ENCODE measurements at regions not wholly inside any gene's neighbourhood (a gene's known extent, or its start where the extent isn't known, plus 50 kb on each side); places are given as distances from the start of the nearest gene placed in this dataset.

DNA sequence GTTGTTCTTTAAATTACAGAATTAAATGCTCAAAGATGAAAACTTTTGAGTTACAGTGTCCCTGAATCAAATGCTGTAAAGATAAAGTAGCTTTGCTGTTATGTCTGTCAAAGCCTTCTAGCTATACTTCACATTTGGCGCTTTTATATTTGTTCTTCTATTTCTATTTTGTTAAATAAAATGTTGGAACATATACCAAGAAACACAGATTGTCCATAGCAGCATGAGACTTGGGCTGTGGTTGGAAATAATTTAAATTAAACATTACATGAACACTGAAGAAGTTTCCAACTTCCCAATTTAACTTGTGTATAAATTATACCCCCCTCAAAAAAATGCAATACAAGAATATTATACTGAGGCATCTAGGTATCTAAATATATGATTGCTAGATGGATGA, 249.8 kb downstream of the NR2F1-AS1 start:
- no peak overlapping the region for H3K27ac ChIP-seq
- TF ChIP-seq, protein P1, sequence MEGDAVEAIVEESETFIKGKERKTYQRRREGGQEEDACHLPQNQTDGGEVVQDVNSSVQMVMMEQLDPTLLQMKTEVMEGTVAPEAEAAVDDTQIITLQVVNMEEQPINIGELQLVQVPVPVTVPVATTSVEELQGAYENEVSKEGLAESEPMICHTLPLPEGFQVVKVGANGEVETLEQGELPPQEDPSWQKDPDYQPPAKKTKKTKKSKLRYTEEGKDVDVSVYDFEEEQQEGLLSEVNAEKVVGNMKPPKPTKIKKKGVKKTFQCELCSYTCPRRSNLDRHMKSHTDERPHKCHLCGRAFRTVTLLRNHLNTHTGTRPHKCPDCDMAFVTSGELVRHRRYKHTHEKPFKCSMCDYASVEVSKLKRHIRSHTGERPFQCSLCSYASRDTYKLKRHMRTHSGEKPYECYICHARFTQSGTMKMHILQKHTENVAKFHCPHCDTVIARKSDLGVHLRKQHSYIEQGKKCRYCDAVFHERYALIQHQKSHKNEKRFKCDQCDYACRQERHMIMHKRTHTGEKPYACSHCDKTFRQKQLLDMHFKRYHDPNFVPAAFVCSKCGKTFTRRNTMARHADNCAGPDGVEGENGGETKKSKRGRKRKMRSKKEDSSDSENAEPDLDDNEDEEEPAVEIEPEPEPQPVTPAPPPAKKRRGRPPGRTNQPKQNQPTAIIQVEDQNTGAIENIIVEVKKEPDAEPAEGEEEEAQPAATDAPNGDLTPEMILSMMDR (IDR thresholded peaks at IDR 0.05), result no peak
- no peak for TF ChIP-seq ZFX (IDR thresholded peaks at IDR 0.05; ENCODE audit: borderline replicate concordance)

DNA sequence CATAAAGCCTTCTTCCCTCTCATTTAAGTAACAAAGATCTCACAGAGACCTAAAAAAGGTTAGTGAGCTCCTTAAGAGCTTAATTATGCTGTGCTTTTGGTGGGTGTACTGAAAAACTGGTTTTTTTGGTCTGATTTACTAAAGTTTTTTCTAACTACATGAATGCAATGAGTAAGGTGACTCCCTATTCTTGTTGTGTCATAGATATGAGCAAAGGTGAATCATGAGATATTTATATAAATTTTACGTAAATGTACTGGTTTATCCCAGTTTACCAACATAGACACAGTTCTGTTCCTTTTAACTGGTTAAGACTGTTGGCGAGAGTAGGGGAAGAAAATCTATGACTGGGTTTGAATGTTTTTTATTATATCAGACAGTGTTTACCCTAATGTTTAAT, 250.5 kb downstream of the NR2F1-AS1 start:
- TF ChIP-seq, protein P1 (IDR thresholded peaks at IDR 0.05), result no peak
- TF ChIP-seq ZFX (IDR thresholded peaks at IDR 0.05; ENCODE audit: borderline replicate concordance), result no peak
- no peak overlapping the region for H3K27ac ChIP-seq

DNA sequence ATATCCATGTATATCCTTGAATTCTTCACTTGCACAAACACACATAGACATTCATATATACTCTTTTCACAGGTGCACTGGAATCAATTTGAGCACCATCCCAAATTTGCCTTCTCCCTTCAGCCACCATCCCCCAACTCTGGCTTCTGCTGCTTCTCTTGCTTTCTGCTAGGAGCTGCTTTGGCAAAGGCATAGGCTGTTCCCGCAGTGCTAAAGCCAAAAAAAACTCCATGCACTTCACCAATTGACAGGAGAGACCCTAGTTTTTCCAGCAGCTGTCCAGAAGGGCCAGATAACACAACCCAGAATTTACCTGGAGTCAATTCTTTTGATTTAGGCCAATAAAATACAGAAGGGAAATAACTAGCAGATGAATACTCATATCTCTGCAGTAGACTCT, 251.3 kb downstream of the NR2F1-AS1 start:
- H3K27ac ChIP-seq, result no peak overlapping the region
- TF ChIP-seq, protein P1 (IDR thresholded peaks at IDR 0.05), result no peak
- no peak for TF ChIP-seq ZFX (IDR thresholded peaks at IDR 0.05; ENCODE audit: borderline replicate concordance)

DNA sequence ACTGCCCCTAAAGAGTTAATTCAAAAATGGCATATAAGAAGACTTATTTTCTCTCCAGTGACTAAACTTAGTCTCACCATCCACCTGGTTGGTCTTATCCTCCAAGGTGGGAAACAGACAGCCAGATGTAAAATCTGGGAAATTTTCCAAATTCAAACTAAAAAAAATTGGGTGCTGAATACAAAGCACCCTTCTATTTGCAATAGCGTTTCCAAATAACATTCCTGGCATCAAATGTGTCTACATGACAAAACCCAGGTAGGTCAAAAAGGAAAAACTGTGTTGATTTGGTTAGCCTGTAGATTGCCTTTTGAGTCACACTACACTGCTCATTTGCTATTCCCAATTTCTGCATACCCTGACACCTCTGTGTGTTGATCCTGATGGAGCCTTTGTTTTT, 252.2 kb downstream of the NR2F1-AS1 start:
- no peak for TF ChIP-seq ZFX (IDR thresholded peaks at IDR 0.05; ENCODE audit: borderline replicate concordance)
- TF ChIP-seq, protein P1 (IDR thresholded peaks at IDR 0.05), result no peak

DNA sequence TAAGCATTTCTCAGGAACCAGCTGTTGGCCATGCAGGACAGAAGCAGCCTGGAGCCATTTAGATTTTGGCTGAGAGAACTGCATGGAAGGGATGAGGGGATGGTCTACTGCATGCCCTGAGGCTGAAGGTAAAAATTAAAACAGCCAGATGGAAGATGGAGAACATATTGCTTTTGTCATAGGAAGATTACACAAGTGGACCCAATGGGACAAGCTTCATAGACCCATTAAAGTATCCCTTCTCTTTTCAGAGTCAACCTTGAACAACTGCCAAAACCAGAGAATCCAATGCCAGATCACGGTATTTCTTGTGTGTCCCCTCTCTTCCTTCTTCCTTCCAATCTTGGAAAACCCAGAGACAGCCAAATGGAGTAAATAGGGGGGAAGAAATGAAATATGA, 253.4 kb downstream of the NR2F1-AS1 start:
- TF ChIP-seq ZFX (IDR thresholded peaks at IDR 0.05; ENCODE audit: borderline replicate concordance), result no peak
- TF ChIP-seq, protein P1 (IDR thresholded peaks at IDR 0.05), result no peak
- H3K27ac ChIP-seq, result no peak overlapping the region

More for the DNA sequence above, 252.2 kb downstream of the NR2F1-AS1 start:
- no peak overlapping the region for H3K27ac ChIP-seq

DNA sequence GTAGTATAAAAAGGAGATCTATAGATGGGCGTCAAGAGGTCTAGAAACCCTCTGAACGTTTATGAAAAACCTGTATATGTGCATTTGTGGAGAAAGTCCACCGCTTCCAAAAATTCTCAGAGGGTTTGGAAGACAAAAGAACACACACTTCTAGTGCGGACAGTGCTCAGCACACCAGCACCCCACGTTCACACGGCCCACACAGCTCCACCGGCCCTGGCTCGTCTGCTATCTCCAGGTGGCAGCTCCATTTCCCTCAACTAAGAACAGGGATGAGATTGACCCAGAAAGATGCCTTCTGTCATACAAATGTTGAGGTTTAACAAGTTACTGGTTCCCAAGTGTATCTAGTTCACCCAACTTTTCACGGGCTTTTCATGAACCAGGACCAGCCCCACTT, 255.1 kb downstream of the NR2F1-AS1 start:
- no peak overlapping the region for H3K27ac ChIP-seq
- TF ChIP-seq, protein P1 (IDR thresholded peaks at IDR 0.05), result no peak
- TF ChIP-seq ZFX (IDR thresholded peaks at IDR 0.05; ENCODE audit: borderline replicate concordance), result no peak

DNA sequence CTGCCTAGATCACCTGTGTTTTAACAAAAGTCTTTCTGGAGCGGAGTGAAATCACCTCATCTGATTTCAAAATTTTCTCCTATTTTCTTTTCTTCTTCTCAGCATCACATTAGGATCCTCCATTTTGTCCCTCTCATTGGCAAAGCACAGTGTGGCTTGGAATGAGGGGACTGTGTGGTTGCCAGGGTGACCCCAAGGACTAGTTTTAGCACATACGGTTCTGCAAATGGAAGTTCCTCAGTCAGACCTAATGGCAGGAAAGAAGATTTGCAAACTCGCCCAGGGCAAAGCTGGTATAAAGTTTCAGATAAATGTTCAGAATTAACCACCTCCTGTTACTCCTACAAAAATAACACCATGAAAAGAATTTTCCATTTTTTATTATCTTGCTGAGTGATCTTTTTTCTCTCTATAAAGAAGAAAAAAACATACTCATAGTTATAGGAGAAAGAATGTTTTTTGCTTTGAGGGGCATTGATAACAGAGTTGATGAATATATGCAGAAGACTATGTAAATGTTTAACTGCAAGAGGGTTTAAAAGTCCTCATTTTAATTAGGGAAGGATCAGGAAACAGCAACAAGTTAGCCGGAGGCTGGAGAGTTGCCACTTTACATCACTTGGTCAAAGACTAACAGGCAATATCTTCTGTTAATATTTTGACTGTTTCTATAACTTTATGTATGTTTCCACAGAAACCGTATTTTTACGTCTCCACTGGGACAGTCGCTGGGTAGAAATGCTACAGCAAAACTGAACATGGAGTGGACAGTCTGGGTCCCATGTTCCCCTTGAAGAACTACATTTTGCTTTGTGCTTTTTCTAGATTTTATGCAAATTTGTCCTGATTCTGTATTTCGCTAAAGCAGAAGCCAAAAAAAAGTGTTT, 257.8 kb downstream of the NR2F1-AS1 start:
- no peak for TF ChIP-seq ZFX (IDR thresholded peaks at IDR 0.05; ENCODE audit: borderline replicate concordance)
- TF ChIP-seq, protein P1 (IDR thresholded peaks at IDR 0.05), result no peak
- H3K27ac ChIP-seq, result no peak overlapping the region
